Sigmoid colon (tissue), 4 donors: ENCODE measurements at regions not wholly inside any gene's neighbourhood (a gene's known extent, or its start where the extent isn't known, plus 50 kb on each side); places are given as distances from the start of the nearest gene placed in this dataset.

ENCODE experiments used
- CTCF ChIP-seq, 4 experiments: fragments of 450-650 bp in 3 of 4; fragments of 200-600 bp in 1 of 4; IDR thresholded peaks; one replicate each; pipeline ENCODE4 v1.5.1; 2016 to 2019; ENCODE audit warnings: antibody characterized with exemption in 4 of 4, mild to moderate bottlenecking in 3 of 4, moderate library complexity in 2 of 4
- EP300 ChIP-seq, 4 donors: sonication (generic); formaldehyde crosslinking; IDR thresholded peaks; one replicate each; pipeline ENCODE4 v1.6.1; 2017; ENCODE audit warnings: antibody characterized with exemption in 4 of 4
- POLR2AphosphoS5 ChIP-seq, 4 donors: sonication (generic); formaldehyde crosslinking; IDR thresholded peaks; one replicate each; pipeline ENCODE4 v1.6.1; 2017; ENCODE audit warnings: antibody characterized with exemption in 4 of 4

GRCh38 chr2:84033347-84033974 is 425.6 kb downstream of the SUCLG1 start:
- TF ChIP-seq CTCF (IDR thresholded peaks at IDR 0.05) (no peak), EP300 (IDR thresholded peaks at IDR 0.05) (no peak), POLR2AphosphoS5 (IDR thresholded peaks at IDR 0.05) (no peak)
